ENCODE measurements at regions not wholly inside any gene's neighbourhood (a gene's known extent, or its start where the extent isn't known, plus 50 kb on each side); places are given as distances from the start of the nearest gene placed in this dataset.

GRCh38 chr18:51998711-51999110 lies 341.3 kb upstream of the DCC start:
- TF ChIP-seq CTCF (IDR thresholded peaks at IDR 0.05) (no peak), POLR2A (IDR thresholded peaks at IDR 0.05) (no peak)

Measured in body of pancreas (tissue), 4 donors.